SK-N-SH (cell line): ENCODE measurements at regions not wholly inside any gene's neighbourhood (a gene's known extent, or its start where the extent isn't known, plus 50 kb on each side); places are given as distances from the start of the nearest gene placed in this dataset.

Experiments
- CTCF ChIA-PET: fragments of 300-600, 350-600 bp; formaldehyde crosslinking; extraction: SDS; loops from one replicate; lab custom pipeline; 2021; lab: Yijun Ruan, JAX
- POLR2A ChIA-PET: fragments of 350-600 bp; sonication (Branson Sonifier 250); formaldehyde crosslinking; extraction: SDS; loops from one replicate; lab custom pipeline; 2020; ENCODE audit warnings: antibody characterized with exemption, inconsistent platforms; lab: Yijun Ruan, JAX
- DNase-seq: peaks from one replicate; pipeline ENCODE4 v3.0.0; 2012
- H2AFZ ChIP-seq: fragments of 200-600 bp; sonication (generic); 2 replicates; pipeline ENCODE4 v1.8.1; 2016; ENCODE audit warnings: antibody characterized with exemption, mild to moderate bottlenecking, low read depth
- H3F3A ChIP-seq: fragments of 200-600 bp; sonication (generic); replicated peaks from 2 replicates; pipeline ENCODE3; 2016; ENCODE audit warnings: antibody characterized with exemption, mild to moderate bottlenecking; ENCODE audit not compliant: insufficient read depth
- H3K27ac ChIP-seq, 2 experiments: fragments of 200-500 bp in 1 of 2; fragments of 200-600 bp in 1 of 2; sonication (Bioruptor generic) in 1 of 2; sonication (generic), shearing (Covaris generic) in 1 of 2; 2 replicates each; pipeline versions ENCODE4 v1.5.1 to v1.6.1; 2014 to 2016; ENCODE audit warnings: low read depth in 2 of 2, inconsistent platforms in 1 of 2, low read length in 1 of 2, mild to moderate bottlenecking in 1 of 2, mixed read lengths in 1 of 2
- H3K27me3 ChIP-seq: fragments of 200-600 bp; sonication (generic), shearing (Covaris generic); 2 replicates; pipeline ENCODE4 v1.6.1; 2016; ENCODE audit warnings: mixed run types; ENCODE audit not compliant: insufficient read depth
- H3K36me3 ChIP-seq, 2 experiments: fragments of 200-500 bp in 1 of 2; fragments of 200-600 bp in 1 of 2; sonication (Bioruptor generic) in 1 of 2; sonication (generic) in 1 of 2; replicated peaks in 1 of 2; 2 replicates each; pipeline versions ENCODE3 to v1.5.1; 2014 to 2016; ENCODE audit warnings: low read length in 1 of 2, mild to moderate bottlenecking in 1 of 2; ENCODE audit not compliant: insufficient read depth in 2 of 2, control insufficient read depth in 1 of 2
- H3K4me1 ChIP-seq, 2 experiments: fragments of 200-500 bp in 1 of 2; fragments of 200-600 bp in 1 of 2; sonication (Bioruptor generic) in 1 of 2; sonication (generic), shearing (Covaris generic) in 1 of 2; 2 replicates each; pipeline versions ENCODE4 v1.5.1 to v1.6.1; 2014 to 2016; ENCODE audit warnings: low read depth in 1 of 2, low read length in 1 of 2, mixed run types in 1 of 2; ENCODE audit not compliant: insufficient read depth in 2 of 2, control insufficient read depth in 1 of 2
- H3K4me2 ChIP-seq: fragments of 200-600 bp; sonication (generic), shearing (Covaris generic); 2 replicates; pipeline ENCODE4 v1.6.1; 2017; ENCODE audit warnings: mixed run types
- H3K4me3 ChIP-seq, 2 experiments: fragments of 200-500 bp in 1 of 2; fragments of 200-600 bp in 1 of 2; sonication (Bioruptor generic) in 1 of 2; sonication (generic), shearing (Covaris generic) in 1 of 2; 2 replicates each; pipeline versions ENCODE4 v1.5.1 to v1.8.1; 2014 to 2016; ENCODE audit warnings: low read depth in 2 of 2, inconsistent platforms in 1 of 2, low read length in 1 of 2, mild to moderate bottlenecking in 1 of 2, mixed read lengths in 1 of 2, moderate library complexity in 1 of 2
- H3K79me2 ChIP-seq: fragments of 200-600 bp; sonication (generic); 2 replicates; pipeline ENCODE4 v1.8.1; 2017; ENCODE audit warnings: mild to moderate bottlenecking; ENCODE audit not compliant: insufficient read depth
- H3K9ac ChIP-seq: fragments of 200-600 bp; sonication (generic); 2 replicates; pipeline ENCODE4 v1.6.1; 2017; ENCODE audit warnings: mixed run types
- H3K9me2 ChIP-seq: fragments of 200-600 bp; sonication (generic); 2 replicates; pipeline ENCODE4 v1.6.1; 2017; ENCODE audit warnings: mixed run types
- H3K9me3 ChIP-seq: fragments of 200-600 bp; sonication (generic); 2 replicates; pipeline ENCODE4 v1.6.1; 2017; ENCODE audit warnings: mixed run types, mild to moderate bottlenecking, moderate library complexity
- H4K20me1 ChIP-seq: fragments of 200-600 bp; sonication (generic); 2 replicates; pipeline ENCODE4 v1.6.1; 2017; ENCODE audit warnings: mild to moderate bottlenecking, mixed run types; ENCODE audit not compliant: insufficient read depth
- ELF1 ChIP-seq: IDR thresholded peaks from 2 replicates; pipeline ENCODE4 v1.4.0; 2012
- EP300 ChIP-seq, 2 experiments: IDR thresholded peaks; 2 replicates each; pipeline versions ENCODE4 v1.4.0 to v1.6.1; 2012; ENCODE audit warnings: borderline replicate concordance in 1 of 2, low read depth in 1 of 2, low read length in 1 of 2
- FOXM1 ChIP-seq: IDR thresholded peaks from 2 replicates; pipeline ENCODE4 v1.4.0; 2012; ENCODE audit warnings: low read depth, mild to moderate bottlenecking
- GATA2 ChIP-seq: sonication (generic); formaldehyde crosslinking; IDR thresholded peaks from 2 replicates; pipeline ENCODE4 v1.5.0; 2020; ENCODE audit warnings: mild to moderate bottlenecking, missing genetic modification reagents
- JUND ChIP-seq: IDR thresholded peaks from 2 replicates; pipeline ENCODE4 v1.4.0; 2012
- MEF2A ChIP-seq: IDR thresholded peaks from 2 replicates; pipeline ENCODE4 v1.4.0; 2012; ENCODE audit warnings: low read depth, borderline replicate concordance
- MXI1 ChIP-seq: IDR thresholded peaks from 2 replicates; pipeline ENCODE4 v1.6.1; 2012; ENCODE audit warnings: mild to moderate bottlenecking, low read depth, low read length, improper control_type of control experiment
- NRF1 ChIP-seq: IDR thresholded peaks from 2 replicates; pipeline ENCODE4 v1.6.1; 2012; ENCODE audit warnings: low read depth, mild to moderate bottlenecking, low read length
- PBX3 ChIP-seq: IDR thresholded peaks from 2 replicates; pipeline ENCODE4; 2012
- RAD21 ChIP-seq: IDR thresholded peaks from 2 replicates; pipeline ENCODE4 v1.6.1; 2012; ENCODE audit warnings: mild to moderate bottlenecking, low read length
- RCOR1 ChIP-seq: fragments of 150-350 bp; IDR thresholded peaks from 2 replicates; pipeline ENCODE4 v1.6.1; 2017; ENCODE audit warnings: antibody characterized with exemption, low read length
- SIN3A ChIP-seq: IDR thresholded peaks from 2 replicates; pipeline ENCODE4 v1.6.1; 2012; ENCODE audit warnings: low read depth, mild to moderate bottlenecking, low read length, moderate library complexity, borderline replicate concordance
- SMC3 ChIP-seq: IDR thresholded peaks from 2 replicates; pipeline ENCODE4 v1.6.1; 2012; ENCODE audit warnings: low read depth, low read length, improper control_type of control experiment
- TEAD4 ChIP-seq: IDR thresholded peaks from 2 replicates; pipeline ENCODE4 v1.4.0; 2012; ENCODE audit warnings: mild to moderate bottlenecking, borderline replicate concordance; ENCODE audit not compliant: insufficient read depth
- WGBS: methylation state at CpG from one replicate; pipeline ENCODE4 v1.1.6; 2017; ENCODE audit warnings: low lambda C conversion rate; 5-methylcytosine and 5-hydroxymethylcytosine counted together
- TF ChIP-seq, protein P1 (sequence below): IDR thresholded peaks from 2 replicates; pipeline ENCODE4 v1.4.0; 2012; ENCODE audit warnings: low read depth

DNA sequence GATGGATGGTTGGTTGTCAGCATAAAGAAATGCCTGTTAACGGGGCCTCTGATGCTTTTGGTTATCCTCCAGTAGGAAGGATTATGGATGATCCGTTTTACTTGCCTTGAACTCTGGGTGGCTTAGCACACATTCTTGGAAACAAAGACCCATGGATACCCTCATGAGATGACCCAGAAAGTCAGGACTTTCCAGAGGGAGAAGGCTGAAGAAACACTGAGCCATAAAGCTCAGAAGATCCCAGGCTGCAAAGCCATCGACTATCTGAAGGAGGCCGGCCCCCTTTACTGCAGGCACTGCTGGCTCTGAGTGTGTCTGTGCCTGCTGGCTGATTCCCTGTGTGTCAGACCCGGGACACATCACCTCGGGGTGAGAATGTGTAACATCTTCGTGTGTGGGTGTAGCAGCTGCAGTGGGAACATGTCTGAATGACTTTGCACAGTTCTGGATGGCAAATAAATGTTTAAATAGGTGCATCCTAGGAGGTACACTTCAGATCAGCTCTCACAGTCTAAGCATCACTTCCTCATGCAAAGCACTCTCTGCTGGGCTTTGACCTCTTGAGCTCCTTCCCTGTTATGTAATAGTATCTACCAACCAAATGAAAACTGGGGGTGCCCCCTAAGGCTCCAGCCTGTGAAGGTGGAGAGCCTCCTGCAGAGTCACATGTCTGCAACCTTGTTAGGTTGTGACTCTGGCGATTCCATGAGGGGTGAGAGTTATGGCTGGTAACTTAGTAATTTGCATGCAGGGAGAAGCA, 1084.9 kb downstream of the TBC1D22A start:
- WGBS: 32% methylated on average over 3 of the region's 8 CpGs
- Histone ChIP-seq H2AFZ (no peak overlapping the region), H3K4me3 (no peak overlapping the region), H3K79me2 (no peaks in the 10 kb centered on the region), H3K9me3 (no peaks in the 10 kb centered on the region), H3K9me2 (no peaks in the 10 kb centered on the region), H3K27me3 (no peaks in the 10 kb centered on the region), H3F3A (no peaks in the 10 kb centered on the region), H3K36me3 (no peaks in the 10 kb centered on the region), H3K4me1 (no peaks in the 10 kb centered on the region; a peak in 1 of 4 replicates), H4K20me1 (no peaks in the 10 kb centered on the region), H3K9ac (no peak overlapping the region), H3K27ac (no peak overlapping the region), H3K4me2 (no peak overlapping the region)
- POLR2A ChIA-PET: no interaction called here
- CTCF ChIA-PET: no interaction called here
- no peak for TF ChIP-seq EP300 (IDR thresholded peaks at IDR 0.05; ENCODE audit: borderline replicate concordance in 1 of 2, low read depth in 1 of 2, low read length in 1 of 2)
- TF ChIP-seq MXI1: no peak
- TF ChIP-seq SIN3A: no peak
- TF ChIP-seq RAD21: no peak
- no peak for TF ChIP-seq RCOR1
- no peak for TF ChIP-seq FOXM1
- DNase-seq: no peak

DNA sequence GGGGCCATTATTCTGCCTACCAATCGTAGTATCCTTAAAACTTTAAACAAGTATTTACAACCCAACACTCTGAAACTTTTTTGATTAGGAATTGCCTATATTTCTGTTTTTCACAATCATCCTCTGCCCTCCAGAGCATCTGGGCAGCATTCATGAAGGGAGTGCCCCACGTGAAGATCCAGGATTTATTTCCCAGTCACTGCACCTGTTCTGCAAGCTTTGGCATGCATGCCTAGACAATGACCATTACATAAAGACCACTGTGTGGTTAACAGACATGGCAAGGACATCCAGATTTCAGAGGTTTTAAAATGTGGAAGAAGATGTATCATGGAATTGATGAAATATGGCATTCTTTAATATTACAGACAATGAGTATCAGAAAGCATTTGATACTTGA, 1083.8 kb downstream of the TBC1D22A start:
- H4K20me1 ChIP-seq: no peaks in the 10 kb centered on the region
- H3K9me3 ChIP-seq: no peaks in the 10 kb centered on the region
- no peaks in the 10 kb centered on the region for H3K9me2 ChIP-seq
- H3F3A ChIP-seq: no peaks in the 10 kb centered on the region
- no peaks in the 10 kb centered on the region; a peak in 1 of 4 replicates for H3K4me1 ChIP-seq
- no peak for TF ChIP-seq PBX3
- TF ChIP-seq MEF2A: no peak
- TF ChIP-seq, protein P1, sequence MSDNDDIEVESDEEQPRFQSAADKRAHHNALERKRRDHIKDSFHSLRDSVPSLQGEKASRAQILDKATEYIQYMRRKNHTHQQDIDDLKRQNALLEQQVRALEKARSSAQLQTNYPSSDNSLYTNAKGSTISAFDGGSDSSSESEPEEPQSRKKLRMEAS: no peak
- no peak for TF ChIP-seq NRF1
- WGBS: 16% methylated on average over 2 of the region's 2 CpGs
- no peaks in the 10 kb centered on the region for H3K79me2 ChIP-seq
- ChIA-PET POLR2A (no interaction called here), CTCF (interaction anchor here (1.1 kb wide), 1 partner anchor 14 kb away, joined by 3 read pairs; no protein-coding TSS in a partner anchor)
- H3K9ac ChIP-seq: no peak overlapping the region
- DNase-seq: no peak
- no peak overlapping the region for H3K27ac ChIP-seq
- no peaks in the 10 kb centered on the region for H3K36me3 ChIP-seq
- no peak overlapping the region for H3K4me2 ChIP-seq
- H2AFZ ChIP-seq: no peak overlapping the region
- no peak overlapping the region for H3K4me3 ChIP-seq
- no peaks in the 10 kb centered on the region for H3K27me3 ChIP-seq

DNA sequence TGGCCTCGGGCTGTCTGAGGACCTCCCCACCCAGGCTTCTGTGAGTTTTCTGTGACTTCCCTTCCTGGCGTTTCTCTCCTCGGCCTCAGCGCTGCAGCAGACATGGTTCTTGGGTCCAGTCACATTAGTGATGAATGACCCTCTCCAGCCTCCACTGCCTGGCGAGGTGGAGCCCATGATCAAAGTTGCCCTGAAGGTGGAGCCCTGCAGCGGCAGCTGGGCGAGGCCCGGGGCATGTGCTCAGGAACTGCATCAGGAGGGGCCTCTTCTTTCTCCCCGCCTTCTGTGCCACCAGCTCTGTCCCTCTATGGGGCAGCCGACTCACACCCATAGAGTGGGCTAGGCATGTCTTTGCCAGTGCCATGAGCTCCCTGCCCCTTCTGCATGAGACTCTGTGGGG, 1079.7 kb downstream of the TBC1D22A start:
- DNase-seq: no peak
- 42% methylated on average over 9 of the region's 10 CpGs for WGBS
- Histone ChIP-seq H3F3A (no peaks in the 10 kb centered on the region), H3K9ac (no peak overlapping the region), H3K36me3 (no peaks in the 10 kb centered on the region), H3K27me3 (no peaks in the 10 kb centered on the region), H3K4me3 (no peak overlapping the region), H2AFZ (no peak overlapping the region), H3K4me1 (no peaks in the 10 kb centered on the region), H3K79me2 (no peaks in the 10 kb centered on the region), H3K27ac (no peak overlapping the region), H3K4me2 (no peak overlapping the region), H3K9me2 (no peaks in the 10 kb centered on the region), H3K9me3 (no peaks in the 10 kb centered on the region), H4K20me1 (no peaks in the 10 kb centered on the region)
- TF ChIP-seq TEAD4: no peak
- TF ChIP-seq MEF2A: no peak
- no peak for TF ChIP-seq JUND
- TF ChIP-seq EP300 (IDR thresholded peaks at IDR 0.05; ENCODE audit: borderline replicate concordance in 1 of 2, low read depth in 1 of 2, low read length in 1 of 2): no peak
- TF ChIP-seq SMC3: no peak
- no peak for TF ChIP-seq ELF1
- TF ChIP-seq GATA2 (CRISPR knock-in tag): no peak
- CTCF ChIA-PET: no interaction called here
- POLR2A ChIA-PET: no interaction called here
